HCT116 (cell line): ENCODE measurements at regions not wholly inside any gene's neighbourhood (a gene's known extent, or its start where the extent isn't known, plus 50 kb on each side); places are given as distances from the start of the nearest gene placed in this dataset.

Experiments used
- ATAC-seq: fragments of 200-7000 bp; cut with Tn5 transposase; 2 replicates; pipeline ENCODE4 v1.9.1; 2020; ENCODE audit warnings: mild to moderate bottlenecking, moderate library complexity
- BruUV-seq: library from RNA; stranded (reverse); fragments of 400-500 nt; replicated peaks from 2 replicates; lab custom pipeline; 2021; lab: Mats Ljungman, UMichigan
- CTCF ChIA-PET: fragments of 300-600 bp; sonication (Branson Sonifier 250); formaldehyde crosslinking; loops from one replicate; lab custom pipeline; 2021; ENCODE audit warnings: antibody characterized with exemption; lab: Charles Lee
- POLR2A ChIA-PET: fragments of 300-600, 350-600 bp; sonication (Branson Sonifier 250); formaldehyde crosslinking; loops from one replicate; lab custom pipeline; 2021; ENCODE audit warnings: antibody characterized with exemption; lab: Charles Lee
- RAD21 ChIA-PET, 2 experiments: fragments of 300-600 bp; sonication (Branson Sonifier 250); formaldehyde crosslinking; loops; one replicate each; lab custom pipeline; 2023; ENCODE audit warnings: low total read pairs in 2 of 2; ENCODE audit not compliant: uncharacterized antibody in 2 of 2, unreplicated experiment in 2 of 2, low non-redundant PET in 1 of 2; lab: Charles Lee
- DNase-seq: peaks from one replicate; pipeline ENCODE4 v3.0.0-alpha.2; 2010; ENCODE audit warnings: low read depth, low spot score
- H2AFZ ChIP-seq: fragments of 200-600 bp; shearing (Covaris generic), sonication (generic); 2 replicates; pipeline ENCODE4 v1.6.1; 2017; ENCODE audit warnings: low read depth, mixed run types, mixed read lengths, antibody characterized with exemption, low read length; ENCODE audit not compliant: poor library complexity, severe bottlenecking
- H3K27ac ChIP-seq: 2 replicates; pipeline ENCODE4 v1.5.1; 2012; ENCODE audit warnings: low read depth, low read length
- H3K27me3 ChIP-seq: fragments of 200-600 bp; sonication (generic); 2 replicates; pipeline ENCODE4 v1.6.1; 2016; ENCODE audit warnings: mixed run types, low read length, mixed read lengths; ENCODE audit not compliant: insufficient read depth
- H3K36me3 ChIP-seq, 2 experiments: fragments of 200-500 bp in 1 of 2; fragments of 200-600 bp in 1 of 2; sonication (Bioruptor generic) in 1 of 2; sonication (generic) in 1 of 2; 2 replicates each; pipeline versions ENCODE4 v1.5.1 to v1.6.1; 2014 to 2016; ENCODE audit warnings: low read length in 2 of 2, inconsistent platforms in 1 of 2, mixed read lengths in 1 of 2, mixed run types in 1 of 2; ENCODE audit not compliant: insufficient read depth in 2 of 2, control insufficient read depth in 1 of 2
- H3K4me1 ChIP-seq, 2 experiments: fragments of 200-600 bp in 1 of 2; sonication (generic) in 1 of 2; 2 replicates each; pipeline versions ENCODE4 v1.5.1 to v1.6.1; 2012 to 2017; ENCODE audit warnings: low read length in 2 of 2, inconsistent platforms in 1 of 2, mild to moderate bottlenecking in 1 of 2, mixed read lengths in 1 of 2, mixed run types in 1 of 2, moderate library complexity in 1 of 2; ENCODE audit not compliant: insufficient read depth in 2 of 2, control insufficient read depth in 1 of 2
- H3K4me2 ChIP-seq: fragments of 200-600 bp; sonication (generic); 2 replicates; pipeline ENCODE4 v1.6.1; 2017; ENCODE audit warnings: mixed run types, low read length, mixed read lengths
- H3K4me3 ChIP-seq, 2 experiments: fragments of 200-600 bp in 1 of 2; sonication (generic) in 1 of 2; replicated peaks in 1 of 2; 2 replicates each; pipeline ENCODE4 v1.5.1; 2011 to 2016; ENCODE audit warnings: low read length in 2 of 2, control low read depth in 1 of 2, low read depth in 1 of 2, mild to moderate bottlenecking in 1 of 2, mixed read lengths in 1 of 2, mixed run types in 1 of 2
- H3K79me2 ChIP-seq: fragments of 200-600 bp; sonication (generic); 2 replicates; pipeline ENCODE4 v1.6.1; 2017; ENCODE audit warnings: mild to moderate bottlenecking, mixed run types, low read length, moderate library complexity, mixed read lengths; ENCODE audit not compliant: insufficient read depth
- H3K9ac ChIP-seq: fragments of 200-600 bp; sonication (generic); 2 replicates; pipeline ENCODE4 v1.6.1; 2016; ENCODE audit warnings: low read length, mixed read lengths
- H3K9me2 ChIP-seq: fragments of 200-600 bp; sonication (generic), shearing (Covaris generic); 2 replicates; pipeline ENCODE4 v1.6.1; 2017; ENCODE audit warnings: mixed run types, mild to moderate bottlenecking, moderate library complexity; ENCODE audit not compliant: insufficient read depth
- H3K9me3 ChIP-seq, 2 experiments: fragments of 200-500 bp in 1 of 2; fragments of 200-600 bp in 1 of 2; sonication (Bioruptor generic) in 1 of 2; sonication (generic) in 1 of 2; 2 replicates each; pipeline ENCODE4 v1.6.1; 2014 to 2017; ENCODE audit warnings: low read length in 2 of 2, mixed read lengths in 2 of 2, inconsistent platforms in 1 of 2, low read depth in 1 of 2, mild to moderate bottlenecking in 1 of 2, mixed run types in 1 of 2, moderate library complexity in 1 of 2; ENCODE audit not compliant: control insufficient read depth in 1 of 2, insufficient read depth in 1 of 2
- H4K20me1 ChIP-seq: fragments of 200-600 bp; sonication (generic), shearing (Covaris generic); 2 replicates; pipeline ENCODE4 v1.6.1; 2017; ENCODE audit warnings: mixed run types, mild to moderate bottlenecking, moderate library complexity; ENCODE audit not compliant: insufficient read depth
- ELF1 ChIP-seq: IDR thresholded peaks from 2 replicates; pipeline ENCODE4 v1.6.1; 2012; ENCODE audit warnings: low read depth, borderline replicate concordance
- EZH2 ChIP-seq: fragments of 200-600 bp; sonication (generic); IDR thresholded peaks from 2 replicates; pipeline ENCODE4 v1.6.1; 2017; ENCODE audit warnings: antibody characterized with exemption, mixed run types
- EZH2phosphoT487 ChIP-seq: fragments of 200-600 bp; IDR thresholded peaks from 2 replicates; pipeline ENCODE4 v1.6.1; 2018; ENCODE audit warnings: antibody characterized with exemption, borderline replicate concordance
- FOSL1 ChIP-seq: IDR thresholded peaks from 2 replicates; pipeline ENCODE4 v1.6.1; 2012; ENCODE audit warnings: low read depth
- POLR2AphosphoS5 ChIP-seq: IDR thresholded peaks from 2 replicates; pipeline ENCODE4 v1.6.1; 2011; ENCODE audit warnings: mild to moderate bottlenecking, low read depth, low read length, moderate library complexity
- RAD21 ChIP-seq: IDR thresholded peaks from 2 replicates; pipeline ENCODE4 v1.6.1; 2012; ENCODE audit warnings: low read depth, mild to moderate bottlenecking
- SIN3A ChIP-seq: IDR thresholded peaks from 2 replicates; pipeline ENCODE4 v1.6.1; 2012; ENCODE audit warnings: low read depth
- SP1 ChIP-seq: IDR thresholded peaks from 2 replicates; pipeline ENCODE4 v1.6.1; 2012; ENCODE audit warnings: low read depth
- SRF ChIP-seq: IDR thresholded peaks from 2 replicates; pipeline ENCODE4 v1.6.1; 2012; ENCODE audit warnings: low read depth
- TCF7L2 ChIP-seq: IDR thresholded peaks from 2 replicates; pipeline ENCODE4 v1.7.0; 2011; ENCODE audit warnings: borderline replicate concordance, inconsistent platforms; ENCODE audit not compliant: insufficient read depth, insufficient read length; ENCODE audit errors: extremely low read depth
- ZFX ChIP-seq: fragments of 450-650 bp; IDR thresholded peaks from 2 replicates; pipeline ENCODE4 v1.6.1; 2017
- intact Hi-C: fragments of 100-400 bp; cut with micrococcal nuclease; formaldehyde crosslinking; loops from 2 replicates; pipeline ENCODE4 v1.10.0; 2022
- TF ChIP-seq, protein P1 (sequence below): IDR thresholded peaks from 2 replicates; pipeline ENCODE4 v1.6.1; 2012; ENCODE audit warnings: low read depth
- TF ChIP-seq, protein P2 (sequence below): IDR thresholded peaks from 2 replicates; pipeline ENCODE4 v1.6.1; 2012

DNA sequence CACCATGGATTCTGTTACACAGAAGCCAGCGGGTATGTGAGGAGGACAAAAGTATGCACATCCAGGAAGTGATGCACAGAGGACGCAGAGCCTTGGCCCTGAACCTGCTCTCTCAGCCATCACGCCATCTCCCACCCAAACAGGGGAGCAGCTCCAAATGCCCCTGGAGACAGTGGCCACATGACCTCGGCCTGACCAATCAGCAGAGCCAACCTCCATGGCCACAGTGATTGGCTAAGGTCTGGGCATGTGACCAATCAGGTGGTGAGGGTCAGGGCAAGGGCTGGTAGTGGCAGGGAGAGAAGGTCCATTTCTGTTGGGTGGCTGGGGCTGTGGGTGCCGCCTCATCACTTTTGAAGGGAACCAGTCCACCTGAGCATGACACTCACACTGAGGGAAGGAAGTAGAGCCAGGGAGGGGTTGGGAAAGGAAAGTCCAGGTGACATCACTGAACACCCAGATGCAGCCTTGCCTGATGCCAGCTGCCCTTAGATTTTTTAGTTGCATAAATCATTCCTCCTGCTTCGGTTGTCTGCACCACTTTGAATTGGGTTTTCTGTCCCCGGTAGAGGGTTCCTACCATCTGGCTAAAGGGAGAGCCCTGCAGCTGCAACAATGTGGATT is 70.3 kb upstream of the IQSEC1 start:
- no peak for DNase-seq
- CTCF ChIA-PET = no interaction called here

More for the DNA sequence above, 70.3 kb upstream of the IQSEC1 start:
- intact Hi-C loops = no loop called here
- Histone ChIP-seq H3K9me2 (no peaks in the 10 kb centered on the region), H3K4me3 (no peak overlapping the region), H3K79me2 (no peaks in the 10 kb centered on the region), H3K27ac (no peak overlapping the region), H3K9ac (no peak overlapping the region), H3K36me3 (no peaks in the 10 kb centered on the region), H3K4me2 (no peak overlapping the region), H2AFZ (no peak overlapping the region), H4K20me1 (no peaks in the 10 kb centered on the region), H3K4me1 (no peaks in the 10 kb centered on the region; a peak in 1 of 4 replicates), H3K9me3 (no peaks in the 10 kb centered on the region), H3K27me3 (peaks cover 3% of the 10 kb centered on the region)
- ATAC-seq = peak; percentile 48; the same call in 1 of the 2 replicates
- RAD21 ChIA-PET = no interaction called here
- POLR2A ChIA-PET = no interaction called here
- BruUV-seq = no TSS peak
- TF ChIP-seq POLR2AphosphoS5 (no peak), SP1 (no peak), EZH2 (no peak), TCF7L2 (no peak), RAD21 (no peak), FOSL1 (no peak), EZH2phosphoT487 (no peak), ZFX (no peak), ELF1 (no peak), SRF (no peak), SIN3A (no peak)
- TF ChIP-seq, protein P1, sequence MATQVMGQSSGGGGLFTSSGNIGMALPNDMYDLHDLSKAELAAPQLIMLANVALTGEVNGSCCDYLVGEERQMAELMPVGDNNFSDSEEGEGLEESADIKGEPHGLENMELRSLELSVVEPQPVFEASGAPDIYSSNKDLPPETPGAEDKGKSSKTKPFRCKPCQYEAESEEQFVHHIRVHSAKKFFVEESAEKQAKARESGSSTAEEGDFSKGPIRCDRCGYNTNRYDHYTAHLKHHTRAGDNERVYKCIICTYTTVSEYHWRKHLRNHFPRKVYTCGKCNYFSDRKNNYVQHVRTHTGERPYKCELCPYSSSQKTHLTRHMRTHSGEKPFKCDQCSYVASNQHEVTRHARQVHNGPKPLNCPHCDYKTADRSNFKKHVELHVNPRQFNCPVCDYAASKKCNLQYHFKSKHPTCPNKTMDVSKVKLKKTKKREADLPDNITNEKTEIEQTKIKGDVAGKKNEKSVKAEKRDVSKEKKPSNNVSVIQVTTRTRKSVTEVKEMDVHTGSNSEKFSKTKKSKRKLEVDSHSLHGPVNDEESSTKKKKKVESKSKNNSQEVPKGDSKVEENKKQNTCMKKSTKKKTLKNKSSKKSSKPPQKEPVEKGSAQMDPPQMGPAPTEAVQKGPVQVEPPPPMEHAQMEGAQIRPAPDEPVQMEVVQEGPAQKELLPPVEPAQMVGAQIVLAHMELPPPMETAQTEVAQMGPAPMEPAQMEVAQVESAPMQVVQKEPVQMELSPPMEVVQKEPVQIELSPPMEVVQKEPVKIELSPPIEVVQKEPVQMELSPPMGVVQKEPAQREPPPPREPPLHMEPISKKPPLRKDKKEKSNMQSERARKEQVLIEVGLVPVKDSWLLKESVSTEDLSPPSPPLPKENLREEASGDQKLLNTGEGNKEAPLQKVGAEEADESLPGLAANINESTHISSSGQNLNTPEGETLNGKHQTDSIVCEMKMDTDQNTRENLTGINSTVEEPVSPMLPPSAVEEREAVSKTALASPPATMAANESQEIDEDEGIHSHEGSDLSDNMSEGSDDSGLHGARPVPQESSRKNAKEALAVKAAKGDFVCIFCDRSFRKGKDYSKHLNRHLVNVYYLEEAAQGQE = no peak
- TF ChIP-seq, protein P2, sequence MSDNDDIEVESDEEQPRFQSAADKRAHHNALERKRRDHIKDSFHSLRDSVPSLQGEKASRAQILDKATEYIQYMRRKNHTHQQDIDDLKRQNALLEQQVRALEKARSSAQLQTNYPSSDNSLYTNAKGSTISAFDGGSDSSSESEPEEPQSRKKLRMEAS = no peak
- TF ChIP-seq, all 23 proteins: peak for 0
